ENCODE measurements at regions not wholly inside any gene's neighbourhood (a gene's known extent, or its start where the extent isn't known, plus 50 kb on each side); places are given as distances from the start of the nearest gene placed in this dataset.

GRCh38 chr9:115364991-115365390, 247.0 kb upstream of the TNC start:
- H3K4me2 ChIP-seq (ENCODE audit: low read length) = no peak overlapping the region
- H3K27me3 ChIP-seq (ENCODE audit: low read depth, low read length) = no peaks in the 10 kb centered on the region
- no peaks in the 10 kb centered on the region for H3K9me3 ChIP-seq (ENCODE audit: insufficient read depth, low read length)
- no peaks in the 10 kb centered on the region for H3K4me1 ChIP-seq (ENCODE audit: low read length)
- no peaks in the 10 kb centered on the region for H3K79me2 ChIP-seq (ENCODE audit: low read length)
- H3K4me3 ChIP-seq (ENCODE audit: low read length) = no peak overlapping the region
- no peak for TF ChIP-seq CTCF (IDR thresholded peaks at IDR 0.05; ENCODE audit: low read depth, low read length)
- no peak for TF ChIP-seq EZH2phosphoT487 (IDR thresholded peaks at IDR 0.05; ENCODE audit: low read depth)
- no peaks in the 10 kb centered on the region for H3K36me3 ChIP-seq (replicated peaks; ENCODE audit: low read depth, low read length)
- H3K27ac ChIP-seq (ENCODE audit: low read length) = no peak overlapping the region
- no peak overlapping the region for H2AFZ ChIP-seq (ENCODE audit: low read depth, low read length)
- H3K9ac ChIP-seq (ENCODE audit: low read length) = no peak overlapping the region
- H4K20me1 ChIP-seq (ENCODE audit: insufficient read depth, low read length) = no peaks in the 10 kb centered on the region

GRCh38 chr9:115367321-115367720, 249.4 kb upstream of the TNC start:
- no peak overlapping the region for H3K4me2 ChIP-seq (ENCODE audit: low read length)
- no peaks in the 10 kb centered on the region for H3K79me2 ChIP-seq (ENCODE audit: low read length)
- TF ChIP-seq EZH2phosphoT487 (IDR thresholded peaks at IDR 0.05; ENCODE audit: low read depth) = no peak
- no peak for TF ChIP-seq CTCF (IDR thresholded peaks at IDR 0.05; ENCODE audit: low read depth, low read length)
- H3K9me3 ChIP-seq (ENCODE audit: insufficient read depth, low read length) = no peaks in the 10 kb centered on the region
- H4K20me1 ChIP-seq (ENCODE audit: insufficient read depth, low read length) = no peaks in the 10 kb centered on the region
- no peak overlapping the region for H3K4me3 ChIP-seq (ENCODE audit: low read length)
- no peak overlapping the region for H2AFZ ChIP-seq (ENCODE audit: low read depth, low read length)
- no peaks in the 10 kb centered on the region for H3K4me1 ChIP-seq (ENCODE audit: low read length)
- no peaks in the 10 kb centered on the region for H3K36me3 ChIP-seq (replicated peaks; ENCODE audit: low read depth, low read length)
- no peak overlapping the region for H3K27ac ChIP-seq (ENCODE audit: low read length)
- H3K27me3 ChIP-seq (ENCODE audit: low read depth, low read length) = no peaks in the 10 kb centered on the region
- no peak overlapping the region for H3K9ac ChIP-seq (ENCODE audit: low read length)

GRCh38 chr9:115367780-115368525, 250.0 kb upstream of the TNC start:
- H3K36me3 ChIP-seq (replicated peaks; ENCODE audit: low read depth, low read length) = no peaks in the 10 kb centered on the region
- no peak overlapping the region for H3K4me2 ChIP-seq (ENCODE audit: low read length)
- no peaks in the 10 kb centered on the region for H4K20me1 ChIP-seq (ENCODE audit: insufficient read depth, low read length)
- H3K9me3 ChIP-seq (ENCODE audit: insufficient read depth, low read length) = no peaks in the 10 kb centered on the region
- H3K79me2 ChIP-seq (ENCODE audit: low read length) = no peaks in the 10 kb centered on the region
- no peaks in the 10 kb centered on the region for H3K27me3 ChIP-seq (ENCODE audit: low read depth, low read length)
- no peak overlapping the region for H2AFZ ChIP-seq (ENCODE audit: low read depth, low read length)
- H3K4me1 ChIP-seq (ENCODE audit: low read length) = no peaks in the 10 kb centered on the region
- no peak overlapping the region for H3K4me3 ChIP-seq (ENCODE audit: low read length)
- H3K9ac ChIP-seq (ENCODE audit: low read length) = no peak overlapping the region
- H3K27ac ChIP-seq (ENCODE audit: low read length) = no peak overlapping the region
- TF ChIP-seq CTCF (IDR thresholded peaks at IDR 0.05; ENCODE audit: low read depth, low read length) (no peak), EZH2phosphoT487 (IDR thresholded peaks at IDR 0.05; ENCODE audit: low read depth) (no peak)

- no peak for TF ChIP-seq EZH2phosphoT487 (IDR thresholded peaks at IDR 0.05; ENCODE audit: low read depth)
- TF ChIP-seq CTCF (IDR thresholded peaks at IDR 0.05; ENCODE audit: low read depth, low read length) = no peak
Measured at GRCh38 chr9:115369322-115369957, 251.5 kb upstream of the TNC start.

More at GRCh38 chr9:115369322-115369957, 251.5 kb upstream of the TNC start:
- no peak overlapping the region for H3K4me3 ChIP-seq (ENCODE audit: low read length)
- no peaks in the 10 kb centered on the region for H3K4me1 ChIP-seq (ENCODE audit: low read length)
- H3K79me2 ChIP-seq (ENCODE audit: low read length) = no peaks in the 10 kb centered on the region
- H3K9me3 ChIP-seq (ENCODE audit: insufficient read depth, low read length) = no peaks in the 10 kb centered on the region
- no peaks in the 10 kb centered on the region for H4K20me1 ChIP-seq (ENCODE audit: insufficient read depth, low read length)
- H2AFZ ChIP-seq (ENCODE audit: low read depth, low read length) = no peak overlapping the region
- no peaks in the 10 kb centered on the region for H3K36me3 ChIP-seq (replicated peaks; ENCODE audit: low read depth, low read length)
- no peak overlapping the region for H3K9ac ChIP-seq (ENCODE audit: low read length)
- no peak overlapping the region for H3K4me2 ChIP-seq (ENCODE audit: low read length)
- H3K27me3 ChIP-seq (ENCODE audit: low read depth, low read length) = no peaks in the 10 kb centered on the region
- H3K27ac ChIP-seq (ENCODE audit: low read length) = no peak overlapping the region

Data from OCI-LY3 (cell line).